ENCODE measurements at regions not wholly inside any gene's neighbourhood (a gene's known extent, or its start where the extent isn't known, plus 50 kb on each side); places are given as distances from the start of the nearest gene placed in this dataset.
A peak's percentile ranks its signal among the peaks of the same experiment; 100 is the strongest.
"Not testable (repeated sequence)": the region's sequence is repeated elsewhere in the genome, so short reads cannot be mapped to it uniquely, and the experiment has no call there.

DNA sequence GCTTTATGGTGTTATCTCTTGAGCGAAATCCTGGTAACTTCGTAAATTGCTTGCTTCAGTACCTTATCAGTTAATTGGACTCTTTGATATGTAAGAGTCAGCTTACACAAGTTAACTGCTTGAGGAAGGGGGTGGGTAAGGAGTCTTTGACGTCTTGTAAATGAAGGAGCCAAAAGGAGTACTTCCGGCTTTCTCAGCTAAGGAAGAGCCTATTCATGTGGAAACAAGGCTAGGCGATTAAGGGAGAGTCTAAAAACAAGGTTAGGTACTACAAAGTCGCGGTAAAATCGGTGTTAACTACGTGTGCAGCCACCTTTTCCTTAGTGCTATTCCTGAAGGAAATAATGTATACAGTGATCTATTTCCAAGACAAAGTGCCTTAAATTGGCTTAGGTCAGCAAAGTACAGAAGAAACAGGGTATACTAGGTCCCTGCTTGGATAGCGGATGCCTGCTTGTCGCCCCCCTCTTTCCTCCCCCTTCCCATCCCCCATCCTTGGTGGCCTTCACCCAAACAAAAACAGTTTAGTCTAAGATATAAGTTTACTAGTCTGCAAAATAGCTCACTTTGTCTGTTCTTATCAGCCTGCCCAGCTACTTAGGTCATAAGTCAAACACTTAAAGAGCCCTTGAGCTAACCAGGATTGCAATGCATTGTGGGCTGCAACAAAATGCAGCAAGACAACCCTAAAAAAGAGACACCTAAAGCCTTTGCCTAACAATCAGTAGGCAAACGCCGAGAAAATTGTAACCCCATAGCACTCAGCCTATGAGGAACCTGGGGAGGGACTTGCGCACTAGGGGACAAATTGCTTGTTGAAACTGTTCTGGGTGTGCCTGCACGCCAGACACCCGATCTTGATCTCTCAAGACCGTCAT lies 147.3 kb downstream of the TRIM27 start:
- no peaks in the 10 kb centered on the region for H3K9me3 ChIP-seq (replicated peaks; ENCODE audit: low read length)

DNA sequence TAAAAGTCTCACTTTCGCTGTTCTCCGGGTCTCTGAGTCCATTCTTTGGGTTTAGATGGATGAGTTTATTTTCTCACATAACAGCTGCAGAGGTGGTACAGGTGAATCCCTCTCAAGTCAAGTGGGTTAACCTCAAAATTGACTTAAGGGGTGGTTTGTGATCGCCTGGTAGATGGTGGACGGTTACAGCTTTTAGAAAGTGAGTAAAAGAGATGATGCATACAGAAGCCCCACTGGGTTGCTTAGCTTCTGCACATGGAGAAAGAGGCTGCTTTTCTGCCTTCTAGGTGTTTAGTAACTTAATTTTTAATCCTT lies 146.7 kb downstream of the TRIM27 start:
- Histone ChIP-seq H3K4me1 (ENCODE audit: control insufficient read depth, insufficient read depth, low read length) (no peaks in the 10 kb centered on the region), H3K4me2 (ENCODE audit: low read length) (no peak overlapping the region), H3K27me3 (ENCODE audit: control insufficient read depth, insufficient read depth, low read length) (peaks cover 89% of the 10 kb centered on the region), H3K9me3 (replicated peaks; ENCODE audit: low read length) (no peaks in the 10 kb centered on the region), H3K36me3 (ENCODE audit: insufficient read depth, low read length) (no peaks in the 10 kb centered on the region), H3K9ac (ENCODE audit: low read depth, low read length) (no peak overlapping the region), H3K4me3 (ENCODE audit: low read length) (no peak overlapping the region)

More for the DNA sequence above, 147.3 kb downstream of the TRIM27 start:
- Histone ChIP-seq H3K4me3 (ENCODE audit: low read length) (no peak overlapping the region), H3K9ac (ENCODE audit: low read depth, low read length) (no peak overlapping the region), H3K27me3 (ENCODE audit: control insufficient read depth, insufficient read depth, low read length) (peaks cover 92% of the 10 kb centered on the region), H3K4me1 (ENCODE audit: control insufficient read depth, insufficient read depth, low read length) (no peaks in the 10 kb centered on the region), H3K36me3 (ENCODE audit: insufficient read depth, low read length) (no peaks in the 10 kb centered on the region), H3K4me2 (ENCODE audit: low read length) (no peak overlapping the region)

DNA sequence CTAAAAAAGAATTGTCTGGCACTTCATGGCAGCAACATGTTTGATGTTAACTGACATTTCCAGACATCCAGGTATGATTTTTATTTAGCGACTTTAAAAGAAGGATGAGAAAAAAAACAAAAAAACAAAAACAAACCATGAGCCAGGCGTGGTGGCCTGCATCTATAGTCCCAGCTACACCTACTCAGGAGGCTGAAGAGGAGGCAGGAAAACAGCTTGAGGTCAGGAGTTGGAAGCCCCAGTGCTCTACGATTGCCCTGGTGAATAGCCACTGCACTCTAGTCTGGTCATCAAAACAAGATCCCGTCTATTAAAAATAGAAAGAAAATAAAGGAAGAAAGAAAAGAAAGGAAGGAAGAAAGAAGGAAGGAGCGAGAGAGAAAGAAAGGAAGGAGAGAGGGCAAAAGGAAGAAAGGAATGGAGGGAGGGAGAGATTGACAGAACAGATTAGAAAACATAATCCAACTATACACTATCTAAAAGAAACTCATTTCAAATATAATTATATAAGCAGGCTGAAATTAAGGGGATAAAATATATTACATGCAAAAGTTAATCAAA lies 141.6 kb downstream of the TRIM27 start:
- Histone ChIP-seq H3K9me3 (replicated peaks; ENCODE audit: low read length) (no peaks in the 10 kb centered on the region), H3K9ac (ENCODE audit: low read depth, low read length) (no peak overlapping the region), H3K36me3 (ENCODE audit: insufficient read depth, low read length) (no peaks in the 10 kb centered on the region), H3K4me3 (ENCODE audit: low read length) (no peak overlapping the region), H3K27me3 (ENCODE audit: control insufficient read depth, insufficient read depth, low read length) (peaks cover 78% of the 10 kb centered on the region), H3K4me2 (ENCODE audit: low read length) (no peak overlapping the region), H3K4me1 (ENCODE audit: control insufficient read depth, insufficient read depth, low read length) (no peaks in the 10 kb centered on the region)

DNA sequence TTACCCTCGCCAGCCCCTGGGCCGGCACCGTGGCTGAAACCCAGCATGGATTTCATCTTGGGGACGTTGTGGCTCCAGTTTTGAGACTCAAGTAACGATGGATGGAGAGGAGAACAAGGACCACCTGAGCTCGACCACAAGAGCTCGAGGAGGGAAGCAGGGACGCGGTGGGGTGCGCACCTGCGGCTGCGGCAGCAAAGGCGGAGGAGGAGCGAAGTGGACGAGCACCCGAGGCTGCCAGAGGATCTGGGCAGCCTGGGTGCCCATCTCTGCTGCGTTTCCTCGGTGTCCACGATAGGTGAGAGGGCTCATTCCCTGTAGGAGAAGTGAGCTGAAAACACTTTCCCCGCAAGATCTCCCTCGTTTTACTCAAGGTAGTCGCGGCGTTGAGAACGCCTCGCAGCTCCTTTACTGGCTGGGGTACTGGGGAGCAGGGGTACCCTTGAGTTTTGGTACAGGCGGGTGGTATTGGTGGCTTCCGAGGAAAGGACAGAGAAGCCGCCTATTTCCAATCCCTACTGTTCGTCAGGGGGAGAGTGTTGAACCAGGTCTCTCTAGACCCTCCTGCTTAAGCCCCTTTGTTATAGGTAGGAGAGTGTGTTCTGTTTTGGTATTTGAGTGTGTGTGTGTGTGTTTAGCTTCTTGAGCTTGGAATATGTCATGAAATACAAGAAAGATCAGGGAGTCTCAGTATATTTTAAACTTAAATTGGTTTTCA lies 137.7 kb downstream of the TRIM27 start:
- Histone ChIP-seq H3K4me3 (ENCODE audit: low read length) (no peak overlapping the region), H3K36me3 (ENCODE audit: insufficient read depth, low read length) (no peaks in the 10 kb centered on the region), H3K27me3 (ENCODE audit: control insufficient read depth, insufficient read depth, low read length) (peaks cover 62% of the 10 kb centered on the region), H3K4me2 (ENCODE audit: low read length) (no peak overlapping the region), H3K4me1 (ENCODE audit: control insufficient read depth, insufficient read depth, low read length) (no peaks in the 10 kb centered on the region), H3K9ac (ENCODE audit: low read depth, low read length) (no peak overlapping the region), H3K9me3 (replicated peaks; ENCODE audit: low read length) (no peaks in the 10 kb centered on the region)

DNA sequence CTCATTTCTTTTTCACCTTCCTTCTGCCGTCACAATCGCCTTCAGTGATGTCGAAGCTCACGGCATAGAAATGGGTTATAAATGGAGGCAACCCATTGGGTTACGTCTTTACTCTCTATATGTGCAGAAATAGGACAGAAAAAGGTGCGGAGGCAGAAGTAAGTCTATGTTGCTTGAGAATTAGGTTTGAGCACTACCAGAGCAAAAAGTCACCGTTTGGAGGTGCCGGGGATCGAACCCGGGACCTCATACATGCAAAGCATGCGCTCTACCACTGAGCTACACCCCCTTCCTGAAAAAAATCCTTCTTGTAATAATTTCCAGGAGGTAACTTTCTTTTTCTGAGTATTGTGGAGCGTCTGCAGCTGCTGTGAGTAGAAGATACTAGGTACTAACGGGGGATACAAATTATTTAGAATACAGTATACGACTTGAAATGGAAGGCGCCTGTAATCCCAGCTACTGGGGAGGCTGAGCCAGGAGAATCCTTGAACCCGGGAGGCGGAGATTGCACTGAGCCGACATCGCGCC lies 134.2 kb downstream of the TRIM27 start:
- Histone ChIP-seq H3K4me3 (ENCODE audit: low read length) (peak overlapping the region; percentile 67), H3K9ac (ENCODE audit: low read depth, low read length) (no peak overlapping the region), H3K4me2 (ENCODE audit: low read length) (peak overlapping the region; percentile 74), H3K9me3 (replicated peaks; ENCODE audit: low read length) (no peaks in the 10 kb centered on the region), H3K27me3 (ENCODE audit: control insufficient read depth, insufficient read depth, low read length) (peaks cover 46% of the 10 kb centered on the region), H3K36me3 (ENCODE audit: insufficient read depth, low read length) (no peaks in the 10 kb centered on the region), H3K4me1 (ENCODE audit: control insufficient read depth, insufficient read depth, low read length) (no peaks in the 10 kb centered on the region)

DNA sequence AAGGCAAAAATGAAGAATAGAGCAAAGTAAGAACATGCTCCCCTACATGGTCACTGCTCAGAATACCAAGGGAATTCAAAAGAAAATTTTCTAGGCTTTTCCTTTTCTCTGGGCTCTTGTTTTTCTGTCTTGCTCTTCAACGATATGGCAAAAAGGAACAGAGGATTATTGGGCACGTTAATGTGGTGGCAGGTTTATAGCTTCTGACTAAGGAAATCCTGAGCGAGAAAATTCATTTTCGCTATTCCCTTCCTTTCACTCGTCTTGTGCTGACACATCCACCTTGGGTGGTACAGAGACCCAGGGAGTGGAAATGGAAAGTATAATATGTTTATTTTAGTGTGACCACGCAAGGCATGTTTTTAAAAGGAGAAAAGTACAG lies 132.8 kb downstream of the TRIM27 start:
- Histone ChIP-seq H3K4me1 (ENCODE audit: control insufficient read depth, insufficient read depth, low read length) (no peaks in the 10 kb centered on the region), H3K27me3 (ENCODE audit: control insufficient read depth, insufficient read depth, low read length) (peaks cover 37% of the 10 kb centered on the region), H3K4me3 (ENCODE audit: low read length) (no peak overlapping the region), H3K4me2 (ENCODE audit: low read length) (no peak overlapping the region), H3K9ac (ENCODE audit: low read depth, low read length) (no peak overlapping the region), H3K9me3 (replicated peaks; ENCODE audit: low read length) (no peaks in the 10 kb centered on the region), H3K36me3 (ENCODE audit: insufficient read depth, low read length) (no peaks in the 10 kb centered on the region)

DNA sequence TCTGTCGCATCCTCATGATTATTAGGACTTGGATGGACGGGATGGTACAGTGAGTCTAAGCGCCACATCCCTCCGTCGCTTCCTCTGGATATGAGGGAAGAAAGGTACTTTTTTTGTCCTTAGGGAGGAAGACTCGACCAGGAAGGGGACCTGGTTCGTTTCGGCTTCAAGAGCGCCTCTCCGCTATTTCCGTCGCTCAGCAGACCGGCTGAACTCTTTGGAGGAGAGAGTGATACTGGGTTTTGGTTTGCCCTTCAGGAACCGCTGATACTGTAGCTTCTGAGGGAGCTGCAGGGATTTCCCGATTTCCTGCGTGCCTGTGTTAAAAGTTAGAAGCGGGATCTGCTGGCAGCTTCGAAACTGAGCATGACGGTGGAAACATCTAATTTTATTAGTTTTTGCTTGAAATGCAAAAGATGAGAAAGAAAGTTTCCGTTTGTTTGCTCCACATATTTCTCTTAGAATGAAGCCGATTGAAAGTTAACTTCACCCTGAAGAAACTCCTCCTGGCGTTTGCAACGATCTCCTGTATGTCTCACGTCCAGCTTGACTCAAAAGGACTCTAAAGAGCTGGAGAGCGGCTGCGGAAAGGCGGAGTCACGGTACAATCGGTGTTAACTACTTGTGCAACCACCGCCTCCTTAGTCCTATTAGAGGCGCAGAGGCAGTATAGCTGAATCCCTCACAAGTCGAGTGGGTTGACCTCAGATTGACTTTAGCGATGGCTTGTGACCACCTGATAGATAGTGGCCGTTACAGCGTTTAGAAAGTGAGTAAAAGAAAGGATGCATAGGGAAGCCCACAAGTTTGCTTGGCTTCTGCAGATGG lies 129.4 kb downstream of the TRIM27 start:
- Histone ChIP-seq H3K9me3 (replicated peaks; ENCODE audit: low read length) (no peaks in the 10 kb centered on the region), H3K4me3 (ENCODE audit: low read length) (peak overlapping the region; percentile 54)

DNA sequence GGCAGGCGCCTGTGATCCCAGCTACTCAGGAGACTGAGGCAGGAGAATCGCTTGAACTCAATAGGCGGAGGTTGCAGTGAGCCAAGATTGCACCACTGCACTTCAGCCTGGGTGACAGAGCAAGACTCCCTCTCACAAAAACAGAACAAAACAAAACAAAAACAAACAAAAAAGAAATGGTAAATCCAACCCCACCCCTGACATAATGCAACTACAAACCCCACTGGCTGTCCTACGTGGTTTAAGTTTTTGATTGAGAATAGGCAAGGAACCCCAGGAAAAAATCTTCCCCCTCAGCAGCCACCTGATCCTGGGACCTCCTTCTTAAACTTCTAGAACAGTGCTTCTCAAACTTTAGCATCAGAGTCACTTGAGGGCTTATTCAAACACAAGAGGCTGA lies 123.1 kb downstream of the TRIM27 start:
- not testable (repeated sequence) for H3K9ac ChIP-seq (ENCODE audit: low read depth, low read length); H3K9me3 ChIP-seq (replicated peaks; ENCODE audit: low read length); H3K4me2 ChIP-seq (ENCODE audit: low read length); H3K4me1 ChIP-seq (ENCODE audit: control insufficient read depth, insufficient read depth, low read length); H3K36me3 ChIP-seq (ENCODE audit: insufficient read depth, low read length); H3K27me3 ChIP-seq (ENCODE audit: control insufficient read depth, insufficient read depth, low read length); H3K4me3 ChIP-seq (ENCODE audit: low read length)

More for the DNA sequence above, 129.4 kb downstream of the TRIM27 start:
- Histone ChIP-seq H3K36me3 (ENCODE audit: insufficient read depth, low read length) (no peaks in the 10 kb centered on the region), H3K27me3 (ENCODE audit: control insufficient read depth, insufficient read depth, low read length) (peaks cover 11% of the 10 kb centered on the region), H3K4me2 (ENCODE audit: low read length) (peak overlapping the region; percentile 75), H3K4me1 (ENCODE audit: control insufficient read depth, insufficient read depth, low read length) (no peaks in the 10 kb centered on the region), H3K9ac (ENCODE audit: low read depth, low read length) (no peak overlapping the region)

DNA sequence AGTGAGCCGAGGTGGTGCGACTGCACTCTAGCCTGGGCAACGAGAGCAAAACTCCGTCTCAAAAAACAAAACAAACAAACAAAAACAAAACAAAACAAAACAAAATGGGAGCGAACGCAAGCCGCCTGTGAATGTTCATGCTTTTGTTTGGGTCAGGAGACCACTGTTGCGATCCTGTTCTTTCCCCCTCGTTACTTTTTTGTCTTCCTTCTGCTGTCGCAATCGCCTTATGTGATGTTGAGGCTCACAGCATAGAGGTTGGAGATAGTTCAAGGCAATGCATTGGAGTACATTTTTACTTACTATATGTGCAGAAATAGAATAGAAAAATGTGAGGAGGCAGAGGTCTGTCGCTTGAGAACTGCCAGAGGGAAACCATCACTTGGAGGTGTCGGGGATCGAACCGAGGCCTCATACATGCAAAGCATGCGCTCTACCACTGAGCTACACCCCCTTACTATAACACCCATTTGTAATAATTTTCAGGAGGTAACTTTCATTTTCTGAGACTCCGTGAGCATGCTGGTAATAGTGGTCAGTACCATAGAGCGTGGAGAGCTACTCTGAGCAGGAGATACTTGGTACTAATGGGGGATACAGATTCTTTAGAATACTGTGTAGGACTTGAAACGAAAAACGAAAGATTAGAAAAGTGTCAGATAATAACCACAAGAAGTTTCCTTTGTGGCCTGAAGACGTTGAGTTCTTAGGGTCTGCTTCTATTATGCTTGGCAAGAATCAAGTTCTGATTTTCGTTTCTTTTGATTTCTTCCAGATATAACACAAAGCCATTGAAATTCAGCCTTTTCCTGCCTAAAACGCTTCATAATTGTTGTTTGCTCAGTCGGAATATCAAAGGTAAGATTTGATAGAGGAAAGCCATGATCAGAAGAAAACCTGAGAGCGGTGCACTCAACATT lies 121.1 kb downstream of the TRIM27 start:
- H3K9me3 ChIP-seq (replicated peaks; ENCODE audit: low read length), result no peaks in the 10 kb centered on the region
- peaks cover 10% of the 10 kb centered on the region for H3K27me3 ChIP-seq (ENCODE audit: control insufficient read depth, insufficient read depth, low read length)
- peak overlapping the region; percentile 44 for H3K4me2 ChIP-seq (ENCODE audit: low read length)
- H3K36me3 ChIP-seq (ENCODE audit: insufficient read depth, low read length), result no peaks in the 10 kb centered on the region
- H3K4me1 ChIP-seq (ENCODE audit: control insufficient read depth, insufficient read depth, low read length), result no peaks in the 10 kb centered on the region
- H3K4me3 ChIP-seq (ENCODE audit: low read length), result no peak overlapping the region
- H3K9ac ChIP-seq (ENCODE audit: low read depth, low read length), result no peak overlapping the region

DNA sequence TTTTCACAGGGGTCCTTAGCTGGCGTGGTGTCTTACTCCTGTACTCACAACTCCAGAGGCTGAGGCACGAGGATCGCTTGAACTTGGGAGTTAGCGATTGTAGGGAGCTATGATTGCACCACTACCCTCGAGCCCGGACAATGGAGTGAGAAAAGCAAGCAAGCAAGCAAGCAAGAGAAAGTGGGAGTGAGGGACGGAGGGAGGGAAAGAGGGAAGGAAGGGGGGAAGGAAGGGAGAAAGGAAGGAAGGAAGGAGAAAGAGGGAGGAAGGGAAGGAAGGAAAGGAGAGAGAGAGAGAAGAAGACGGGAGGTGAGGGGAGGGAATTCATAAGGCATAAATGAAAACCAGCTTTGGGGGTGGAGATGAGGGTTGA lies 120.5 kb downstream of the TRIM27 start:
- Histone ChIP-seq H3K27me3 (ENCODE audit: control insufficient read depth, insufficient read depth, low read length) (peaks cover 10% of the 10 kb centered on the region), H3K4me1 (ENCODE audit: control insufficient read depth, insufficient read depth, low read length) (no peaks in the 10 kb centered on the region), H3K36me3 (ENCODE audit: insufficient read depth, low read length) (no peaks in the 10 kb centered on the region), H3K4me3 (ENCODE audit: low read length) (no peak overlapping the region), H3K4me2 (ENCODE audit: low read length) (peak overlapping the region; percentile 44), H3K9ac (ENCODE audit: low read depth, low read length) (no peak overlapping the region), H3K9me3 (replicated peaks; ENCODE audit: low read length) (no peaks in the 10 kb centered on the region)
